Mesodermal cell (in vitro differentiated cells): ENCODE measurements at regions not wholly inside any gene's neighbourhood (a gene's known extent, or its start where the extent isn't known, plus 50 kb on each side); places are given as distances from the start of the nearest gene placed in this dataset.

Experiments used
- H3K27ac ChIP-seq: 2 replicates; pipeline ENCODE4 v1.7.0; 2013; ENCODE audit warnings: mild to moderate bottlenecking, low read depth, low read length, moderate library complexity; ENCODE audit not compliant: severe bottlenecking
- H3K36me3 ChIP-seq: 2 replicates; pipeline ENCODE4 v1.7.1; 2013; ENCODE audit warnings: mild to moderate bottlenecking, low read length, moderate library complexity; ENCODE audit not compliant: control insufficient read depth, insufficient read depth
- H3K4me1 ChIP-seq: one replicate; pipeline ENCODE4 v1.7.1; 2013; ENCODE audit warnings: mild to moderate bottlenecking, low read length; ENCODE audit not compliant: insufficient read depth, control insufficient read depth, poor library complexity, severe bottlenecking
- H3K4me3 ChIP-seq: 2 replicates; pipeline ENCODE4 v1.7.0; 2013; ENCODE audit warnings: low read length, control low read depth, mild to moderate bottlenecking; ENCODE audit not compliant: insufficient read depth, poor library complexity, severe bottlenecking; ENCODE audit errors: extremely low read depth
- H3K9me3 ChIP-seq: 2 replicates; pipeline ENCODE4 v1.7.1; 2013; ENCODE audit warnings: mild to moderate bottlenecking, low read length, moderate library complexity; ENCODE audit not compliant: control insufficient read depth
- WGBS, 2 experiments: methylation state at CpG; one replicate each; pipeline ENCODE4 v1.1.5; 2013; ENCODE audit warnings: missing lambda C conversion rate in 2 of 2; ENCODE audit not compliant: insufficient coverage in 2 of 2; 5-methylcytosine and 5-hydroxymethylcytosine counted together

- Histone ChIP-seq H3K27ac (no peak overlapping the region), H3K9me3 (no peaks in the 10 kb centered on the region), H3K36me3 (no peaks in the 10 kb centered on the region), H3K4me3 (no peak overlapping the region), H3K4me1 (peaks cover 4% of the 10 kb centered on the region)
- WGBS, 2 experiments: 86 to 93% methylated on average over 4 of the region's 6 CpGs
These were observed 115.2 kb downstream of the OLFM4 start for GRCh38 chr13:53143757-53144339.

DNA sequence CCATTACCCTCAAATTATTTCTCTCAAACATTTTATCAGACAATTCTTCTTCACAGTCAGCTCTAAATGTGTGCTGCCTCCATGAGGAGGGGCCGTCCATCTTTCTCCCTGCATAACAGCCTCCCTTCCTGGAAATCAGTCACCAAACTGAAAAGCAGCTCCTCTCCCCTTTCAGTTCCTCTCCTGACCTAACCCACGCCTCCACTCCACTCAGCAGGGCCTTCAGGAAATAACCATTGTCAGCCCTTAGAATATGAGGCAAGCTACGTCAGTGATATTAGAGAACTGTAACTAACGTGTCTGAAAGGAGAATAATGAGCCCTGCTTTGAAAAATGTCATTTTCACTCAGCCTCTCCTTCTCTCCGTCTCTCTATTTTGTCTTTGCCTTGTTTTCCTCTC lies 116.2 kb downstream of the OLFM4 start:
- WGBS, 2 experiments: 69 to 85% methylated on average over 5 of the region's 5 CpGs
- peaks cover 4% of the 10 kb centered on the region for H3K4me1 ChIP-seq
- no peak overlapping the region for H3K27ac ChIP-seq
- H3K36me3 ChIP-seq: no peaks in the 10 kb centered on the region
- no peaks in the 10 kb centered on the region for H3K9me3 ChIP-seq
- no peak overlapping the region for H3K4me3 ChIP-seq

GRCh38 chr13:53150568-53150967 lies 122.0 kb downstream of the OLFM4 start:
- H3K36me3 ChIP-seq: no peaks in the 10 kb centered on the region
- no peaks in the 10 kb centered on the region for H3K4me1 ChIP-seq
- no peak overlapping the region for H3K27ac ChIP-seq
- 93 to 97% methylated on average over 5 of the region's 5 CpGs for WGBS, 2 experiments
- H3K4me3 ChIP-seq: no peak overlapping the region
- H3K9me3 ChIP-seq: no peaks in the 10 kb centered on the region

- Histone ChIP-seq H3K36me3 (no peaks in the 10 kb centered on the region), H3K9me3 (no peaks in the 10 kb centered on the region), H3K4me3 (no peak overlapping the region), H3K4me1 (no peaks in the 10 kb centered on the region), H3K27ac (no peak overlapping the region)
- 24 to 30% methylated on average over 3 to 4 of the region's 5 CpGs for WGBS, 2 experiments
These were observed 122.9 kb downstream of the OLFM4 start for GRCh38 chr13:53151336-53152056.

- H3K27ac ChIP-seq: no peak overlapping the region
- 25 to 38% methylated on average over 4 of the region's 4 CpGs for WGBS, 2 experiments
These were observed 123.4 kb downstream of the OLFM4 start for GRCh38 chr13:53152057-53152421.

GRCh38 chr13:53158201-53158600 lies 129.6 kb downstream of the OLFM4 start:
- 100% methylated on average over 1 of the region's 1 CpG for WGBS, 2 experiments
- H3K4me1 ChIP-seq: peaks cover 3% of the 10 kb centered on the region
- no peak overlapping the region for H3K4me3 ChIP-seq
- no peak overlapping the region for H3K27ac ChIP-seq
- peaks cover 15% of the 10 kb centered on the region for H3K9me3 ChIP-seq
- no peaks in the 10 kb centered on the region for H3K36me3 ChIP-seq

More at GRCh38 chr13:53152057-53152421, 123.4 kb downstream of the OLFM4 start:
- Histone ChIP-seq H3K36me3 (no peaks in the 10 kb centered on the region), H3K9me3 (peaks cover 5% of the 10 kb centered on the region), H3K4me1 (no peaks in the 10 kb centered on the region), H3K4me3 (no peak overlapping the region)

GRCh38 chr13:53159431-53159830 lies 130.8 kb downstream of the OLFM4 start:
- no peaks in the 10 kb centered on the region for H3K36me3 ChIP-seq
- no peak overlapping the region for H3K27ac ChIP-seq
- peaks cover 15% of the 10 kb centered on the region for H3K9me3 ChIP-seq
- peaks cover 3% of the 10 kb centered on the region for H3K4me1 ChIP-seq
- no peak overlapping the region for H3K4me3 ChIP-seq
- WGBS, 2 experiments: 80% methylated on average over 1 of the region's 1 CpG; no CpG with 5 or more reads in 1 of the 2 experiments

DNA sequence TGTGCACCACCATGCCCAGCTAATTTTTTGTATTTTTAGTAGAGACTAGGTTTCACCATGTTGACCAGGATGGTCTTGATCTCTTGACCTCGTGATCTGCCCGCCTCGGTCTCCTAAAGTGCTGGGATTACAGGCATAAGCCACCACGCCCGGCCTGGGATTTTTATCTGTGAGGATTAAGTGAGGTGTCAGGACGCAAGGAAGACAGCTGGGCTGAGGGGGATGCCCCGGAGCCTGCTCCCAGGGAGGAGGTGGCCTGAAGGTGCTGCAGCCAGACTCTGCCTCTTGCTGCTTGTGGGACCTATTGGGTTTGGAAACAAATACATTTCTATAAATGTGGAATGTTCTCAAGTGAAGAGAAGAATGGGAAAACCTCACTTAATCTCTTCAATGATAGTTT lies 131.6 kb downstream of the OLFM4 start:
- no peaks in the 10 kb centered on the region for H3K36me3 ChIP-seq
- H3K4me3 ChIP-seq: no peak overlapping the region
- H3K4me1 ChIP-seq: peaks cover 10% of the 10 kb centered on the region
- peaks cover 15% of the 10 kb centered on the region for H3K9me3 ChIP-seq
- H3K27ac ChIP-seq: no peak overlapping the region
- 71 to 91% methylated on average over 2 to 7 of the region's 7 CpGs for whole genome bisulfite sequencing, 2 experiments

DNA sequence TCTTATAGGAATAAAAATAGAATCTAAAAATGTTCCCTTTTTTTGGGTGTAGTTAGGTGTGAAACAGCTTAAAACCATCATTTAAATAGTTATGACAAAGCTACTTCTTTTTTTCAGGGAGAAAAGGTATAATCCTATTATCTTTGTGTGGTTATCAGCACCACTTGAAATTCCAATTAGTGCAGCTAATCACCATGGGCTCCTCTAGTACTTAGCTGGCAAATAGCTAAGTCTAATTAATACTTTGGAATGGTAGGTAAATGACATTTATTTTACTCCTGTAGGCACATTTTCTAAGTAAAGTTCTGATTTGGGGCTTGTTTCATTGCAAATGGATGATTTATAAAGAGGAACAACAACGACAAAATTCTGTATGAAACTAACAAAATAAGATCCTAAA lies 132.6 kb downstream of the OLFM4 start:
- no peak overlapping the region for H3K27ac ChIP-seq

DNA sequence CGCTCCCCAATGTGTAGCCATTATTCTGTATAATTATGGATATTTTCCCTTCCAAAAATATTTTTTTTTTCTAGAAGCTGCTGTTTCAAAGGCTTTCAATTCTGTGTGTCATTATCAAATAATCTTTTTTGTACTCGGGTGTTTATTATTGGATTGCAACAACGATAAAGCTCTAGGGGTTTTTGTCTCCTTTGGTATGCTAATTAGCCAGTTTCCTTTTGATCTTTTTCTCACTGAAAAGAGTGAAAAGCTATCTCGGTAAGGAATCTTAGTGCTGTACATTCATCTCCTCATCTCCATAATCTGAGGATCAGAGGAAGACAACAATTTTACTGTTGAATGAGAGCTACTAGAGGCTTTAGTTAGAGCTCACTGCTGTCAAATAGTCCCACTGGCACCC lies 136.6 kb downstream of the OLFM4 start:
- Histone ChIP-seq H3K9me3 (no peaks in the 10 kb centered on the region), H3K4me3 (no peak overlapping the region), H3K27ac (no peak overlapping the region), H3K4me1 (peaks cover 20% of the 10 kb centered on the region), H3K36me3 (no peaks in the 10 kb centered on the region)
- WGBS, 2 experiments: no CpG with 5 or more reads among the region's 4 CpGs

More for the DNA sequence above, 132.6 kb downstream of the OLFM4 start:
- peaks cover 15% of the 10 kb centered on the region for H3K9me3 ChIP-seq
- H3K4me1 ChIP-seq: peaks cover 15% of the 10 kb centered on the region
- H3K36me3 ChIP-seq: no peaks in the 10 kb centered on the region
- H3K4me3 ChIP-seq: no peak overlapping the region
- no CpG with 5 or more reads among the region's 1 CpG for WGBS, 2 experiments

DNA sequence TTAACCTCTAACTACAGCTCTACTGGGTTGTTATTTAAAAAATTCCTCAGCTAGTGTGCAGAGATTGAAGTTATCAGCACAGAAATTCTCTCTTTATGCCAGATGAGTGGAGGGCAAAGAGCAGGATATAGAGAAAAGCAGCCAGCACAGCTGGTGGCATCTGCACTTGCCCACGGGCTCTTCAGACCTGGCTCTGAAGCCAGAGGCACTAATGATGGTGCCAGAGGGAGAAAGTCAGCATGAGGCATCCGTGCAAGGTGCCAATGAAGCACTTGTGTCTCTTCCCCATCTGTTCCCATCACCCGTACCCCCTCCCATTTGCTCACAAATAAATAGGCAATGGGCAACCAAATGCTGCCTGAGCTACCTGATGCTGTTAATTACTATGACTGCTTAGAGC lies 138.9 kb downstream of the OLFM4 start:
- Histone ChIP-seq H3K4me3 (no peak overlapping the region), H3K9me3 (no peaks in the 10 kb centered on the region), H3K36me3 (no peaks in the 10 kb centered on the region), H3K27ac (no peak overlapping the region), H3K4me1 (peaks cover 17% of the 10 kb centered on the region)
- WGBS, 2 experiments: 60 to 72% methylated on average over 1 to 3 of the region's 3 CpGs
